Neural cell (in vitro differentiated cells): ENCODE measurements at regions not wholly inside any gene's neighbourhood (a gene's known extent, or its start where the extent isn't known, plus 50 kb on each side); places are given as distances from the start of the nearest gene placed in this dataset.
A peak's percentile ranks its signal among the peaks of the same experiment; 100 is the strongest.

Source experiments
- H2AFZ ChIP-seq: fragments of 200-600, 300-800 bp; sonication (generic), shearing (Covaris generic); 2 replicates; pipeline ENCODE4 v1.6.0; 2014; ENCODE audit warnings: low read depth, mild to moderate bottlenecking, antibody characterized with exemption, low read length, moderate library complexity
- H3F3A ChIP-seq: fragments of 200-600 bp; shearing (Covaris generic); 2 replicates; pipeline ENCODE4 v1.6.1; 2016; ENCODE audit warnings: mild to moderate bottlenecking, moderate library complexity, mixed read lengths, antibody characterized with exemption, low read length; ENCODE audit not compliant: insufficient read depth, poor library complexity, severe bottlenecking
- H3K27ac ChIP-seq: fragments of 200-600, 300-800 bp; sonication (generic), shearing (Covaris generic); 2 replicates; pipeline ENCODE4 v1.5.1; 2014; ENCODE audit warnings: mild to moderate bottlenecking, low read length, moderate library complexity
- H3K27me3 ChIP-seq: fragments of 300-800, 200-600 bp; sonication (generic), shearing (Covaris generic); 2 replicates; pipeline ENCODE4 v1.6.0; 2014; ENCODE audit warnings: mild to moderate bottlenecking, low read depth, low read length, moderate library complexity; ENCODE audit not compliant: insufficient read depth
- H3K36me3 ChIP-seq: fragments of 300-800, 200-600 bp; sonication (generic), shearing (Covaris generic); 2 replicates; pipeline ENCODE4 v1.5.1; 2014; ENCODE audit warnings: mild to moderate bottlenecking, antibody characterized with exemption, low read length, moderate library complexity; ENCODE audit not compliant: insufficient read depth
- H3K4me2 ChIP-seq: fragments of 300-800, 200-600 bp; sonication (generic), shearing (Covaris generic); 2 replicates; pipeline ENCODE4 v1.6.0; 2014; ENCODE audit warnings: mild to moderate bottlenecking, low read length
- H3K4me3 ChIP-seq: fragments of 300-800, 200-600 bp; sonication (generic), shearing (Covaris generic); 2 replicates; pipeline ENCODE4 v1.5.1; 2014; ENCODE audit warnings: mild to moderate bottlenecking, low read length, moderate library complexity
- H3K79me2 ChIP-seq: fragments of 200-600 bp; shearing (Covaris generic); replicated peaks from 2 replicates; pipeline ENCODE4 v1.6.0; 2014; ENCODE audit warnings: mild to moderate bottlenecking, low read length, moderate library complexity; ENCODE audit not compliant: insufficient read depth
- H3K9ac ChIP-seq: fragments of 300-800, 200-600 bp; sonication (generic), shearing (Covaris generic); 2 replicates; pipeline ENCODE4 v1.6.1; 2016; ENCODE audit warnings: mild to moderate bottlenecking, low read length, mixed read lengths
- H3K9me2 ChIP-seq: fragments of 200-600 bp; shearing (Covaris generic); 2 replicates; pipeline ENCODE4 v1.6.1; 2016; ENCODE audit warnings: mild to moderate bottlenecking, low read length, mixed read lengths; ENCODE audit not compliant: insufficient read depth
- H3K9me3 ChIP-seq: fragments of 200-600, 300-800 bp; sonication (generic), shearing (Covaris generic); 2 replicates; pipeline ENCODE4 v1.6.1; 2016; ENCODE audit warnings: mild to moderate bottlenecking, mixed run types, low read length, moderate library complexity, mixed read lengths
- H4K20me1 ChIP-seq: fragments of 200-600 bp; shearing (Covaris generic); 2 replicates; pipeline ENCODE4 v1.6.1; 2016; ENCODE audit warnings: mild to moderate bottlenecking, mixed run types; ENCODE audit not compliant: insufficient read depth
- EP300 ChIP-seq: fragments of 450-650 bp; conservative IDR thresholded peaks from 2 replicates; pipeline ENCODE4 v1.6.1; 2014; ENCODE audit warnings: antibody characterized with exemption, mild to moderate bottlenecking, moderate library complexity; ENCODE audit not compliant: poor library complexity, severe bottlenecking
- EZH2 ChIP-seq: fragments of 200-600, 300-800 bp; shearing (Covaris generic), sonication (generic); IDR thresholded peaks from 2 replicates; pipeline ENCODE4 v1.6.1; 2014; ENCODE audit warnings: antibody characterized with exemption, low read length, borderline replicate concordance, mild to moderate bottlenecking; ENCODE audit not compliant: insufficient read depth, poor library complexity, severe bottlenecking
- MXI1 ChIP-seq: fragments of 450-650 bp; conservative IDR thresholded peaks from 2 replicates; pipeline ENCODE4 v1.6.1; 2014; ENCODE audit warnings: antibody characterized with exemption, mild to moderate bottlenecking; ENCODE audit not compliant: poor library complexity, severe bottlenecking
- POLR2AphosphoS5 ChIP-seq: IDR thresholded peaks from 2 replicates; pipeline ENCODE4 v1.6.1; 2012
- RAD21 ChIP-seq: fragments of 450-650 bp; conservative IDR thresholded peaks from 2 replicates; pipeline ENCODE4 v1.6.1; 2014; ENCODE audit warnings: antibody characterized with exemption, mild to moderate bottlenecking, moderate library complexity
- SMC3 ChIP-seq: fragments of 450-650 bp; conservative IDR thresholded peaks from 2 replicates; pipeline ENCODE4 v1.6.1; 2014; ENCODE audit warnings: antibody characterized with exemption, mild to moderate bottlenecking, moderate library complexity; ENCODE audit not compliant: poor library complexity
- TAF1 ChIP-seq: IDR thresholded peaks from 2 replicates; pipeline ENCODE4 v1.6.1; 2012; ENCODE audit warnings: low read depth
- TF ChIP-seq, protein P1 (sequence below): IDR thresholded peaks from 2 replicates; pipeline ENCODE4 v1.6.1; 2012; ENCODE audit warnings: borderline replicate concordance
- TF ChIP-seq, protein P2 (sequence below): fragments of 450-650 bp; IDR thresholded peaks from 2 replicates; pipeline ENCODE4 v1.5.1; 2014; ENCODE audit warnings: antibody characterized with exemption, mild to moderate bottlenecking, moderate library complexity; ENCODE audit not compliant: poor library complexity, severe bottlenecking

DNA sequence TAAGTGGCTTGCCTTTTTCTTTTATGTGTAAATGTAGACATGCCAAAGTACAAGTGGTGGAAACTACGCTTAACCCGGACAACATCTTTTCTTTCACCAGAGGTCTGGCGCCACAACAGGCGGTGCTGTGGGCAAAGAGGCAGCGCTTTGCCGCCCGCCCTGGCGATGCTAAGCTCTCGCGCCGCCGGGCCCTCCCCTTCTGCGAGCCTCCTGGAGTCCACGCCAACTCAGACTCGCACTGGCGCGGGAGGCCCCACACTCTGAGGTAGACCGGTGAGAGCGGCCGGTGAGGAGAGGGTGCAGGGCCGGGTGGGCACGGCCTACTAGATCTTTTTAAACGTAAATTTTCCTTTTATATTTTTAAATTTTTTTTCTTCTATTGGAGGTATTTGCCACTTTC is 2253.1 kb upstream of the C9orf72 start:
- Histone ChIP-seq H3K79me2 (no peaks in the 10 kb centered on the region), H3K27ac (no peak overlapping the region), H2AFZ (no peak overlapping the region), H3K4me3 (no peak overlapping the region), H4K20me1 (no peaks in the 10 kb centered on the region), H3K36me3 (no peaks in the 10 kb centered on the region), H3K4me2 (no peak overlapping the region), H3K9me3 (peaks cover 5% of the 10 kb centered on the region), H3K9ac (no peak overlapping the region), H3K9me2 (no peaks in the 10 kb centered on the region), H3K27me3 (no peaks in the 10 kb centered on the region), H3F3A (no peaks in the 10 kb centered on the region)
- TF ChIP-seq, protein P1, sequence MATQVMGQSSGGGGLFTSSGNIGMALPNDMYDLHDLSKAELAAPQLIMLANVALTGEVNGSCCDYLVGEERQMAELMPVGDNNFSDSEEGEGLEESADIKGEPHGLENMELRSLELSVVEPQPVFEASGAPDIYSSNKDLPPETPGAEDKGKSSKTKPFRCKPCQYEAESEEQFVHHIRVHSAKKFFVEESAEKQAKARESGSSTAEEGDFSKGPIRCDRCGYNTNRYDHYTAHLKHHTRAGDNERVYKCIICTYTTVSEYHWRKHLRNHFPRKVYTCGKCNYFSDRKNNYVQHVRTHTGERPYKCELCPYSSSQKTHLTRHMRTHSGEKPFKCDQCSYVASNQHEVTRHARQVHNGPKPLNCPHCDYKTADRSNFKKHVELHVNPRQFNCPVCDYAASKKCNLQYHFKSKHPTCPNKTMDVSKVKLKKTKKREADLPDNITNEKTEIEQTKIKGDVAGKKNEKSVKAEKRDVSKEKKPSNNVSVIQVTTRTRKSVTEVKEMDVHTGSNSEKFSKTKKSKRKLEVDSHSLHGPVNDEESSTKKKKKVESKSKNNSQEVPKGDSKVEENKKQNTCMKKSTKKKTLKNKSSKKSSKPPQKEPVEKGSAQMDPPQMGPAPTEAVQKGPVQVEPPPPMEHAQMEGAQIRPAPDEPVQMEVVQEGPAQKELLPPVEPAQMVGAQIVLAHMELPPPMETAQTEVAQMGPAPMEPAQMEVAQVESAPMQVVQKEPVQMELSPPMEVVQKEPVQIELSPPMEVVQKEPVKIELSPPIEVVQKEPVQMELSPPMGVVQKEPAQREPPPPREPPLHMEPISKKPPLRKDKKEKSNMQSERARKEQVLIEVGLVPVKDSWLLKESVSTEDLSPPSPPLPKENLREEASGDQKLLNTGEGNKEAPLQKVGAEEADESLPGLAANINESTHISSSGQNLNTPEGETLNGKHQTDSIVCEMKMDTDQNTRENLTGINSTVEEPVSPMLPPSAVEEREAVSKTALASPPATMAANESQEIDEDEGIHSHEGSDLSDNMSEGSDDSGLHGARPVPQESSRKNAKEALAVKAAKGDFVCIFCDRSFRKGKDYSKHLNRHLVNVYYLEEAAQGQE = no peak
- TF ChIP-seq, protein P2, sequence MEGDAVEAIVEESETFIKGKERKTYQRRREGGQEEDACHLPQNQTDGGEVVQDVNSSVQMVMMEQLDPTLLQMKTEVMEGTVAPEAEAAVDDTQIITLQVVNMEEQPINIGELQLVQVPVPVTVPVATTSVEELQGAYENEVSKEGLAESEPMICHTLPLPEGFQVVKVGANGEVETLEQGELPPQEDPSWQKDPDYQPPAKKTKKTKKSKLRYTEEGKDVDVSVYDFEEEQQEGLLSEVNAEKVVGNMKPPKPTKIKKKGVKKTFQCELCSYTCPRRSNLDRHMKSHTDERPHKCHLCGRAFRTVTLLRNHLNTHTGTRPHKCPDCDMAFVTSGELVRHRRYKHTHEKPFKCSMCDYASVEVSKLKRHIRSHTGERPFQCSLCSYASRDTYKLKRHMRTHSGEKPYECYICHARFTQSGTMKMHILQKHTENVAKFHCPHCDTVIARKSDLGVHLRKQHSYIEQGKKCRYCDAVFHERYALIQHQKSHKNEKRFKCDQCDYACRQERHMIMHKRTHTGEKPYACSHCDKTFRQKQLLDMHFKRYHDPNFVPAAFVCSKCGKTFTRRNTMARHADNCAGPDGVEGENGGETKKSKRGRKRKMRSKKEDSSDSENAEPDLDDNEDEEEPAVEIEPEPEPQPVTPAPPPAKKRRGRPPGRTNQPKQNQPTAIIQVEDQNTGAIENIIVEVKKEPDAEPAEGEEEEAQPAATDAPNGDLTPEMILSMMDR = no peak
- TF ChIP-seq EZH2 = no peak
- no peak for TF ChIP-seq TAF1
- TF ChIP-seq EP300 = no peak
- TF ChIP-seq RAD21 = no peak
- no peak for TF ChIP-seq POLR2AphosphoS5
- no peak for TF ChIP-seq SMC3
- TF ChIP-seq MXI1 = no peak

DNA sequence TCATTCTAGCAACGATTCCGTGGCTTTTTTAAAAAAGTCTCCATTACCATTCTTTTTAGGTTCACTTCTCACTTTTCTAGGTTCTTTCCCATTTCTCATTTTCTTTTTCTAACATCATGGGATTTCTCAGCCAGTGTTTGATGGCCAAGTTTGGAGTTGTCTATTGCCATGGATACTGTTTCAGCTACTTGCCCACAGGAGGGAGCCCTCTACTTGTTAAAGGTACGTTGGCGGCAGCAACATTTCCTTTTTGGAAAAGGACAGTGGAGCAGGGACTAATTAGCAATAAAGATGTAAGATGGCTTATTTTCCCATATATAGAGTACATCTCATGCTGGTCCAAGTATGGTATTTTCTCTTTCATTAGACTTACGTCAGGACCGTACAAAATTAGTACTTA is 2257.5 kb upstream of the C9orf72 start:
- no peak for TF ChIP-seq MXI1
- TF ChIP-seq RAD21 = peak; percentile 75
- TF ChIP-seq SMC3 = peak; percentile 71
- TF ChIP-seq, protein P2 = peak; percentile 73

More for the DNA sequence above, 2257.5 kb upstream of the C9orf72 start:
- Histone ChIP-seq H3K9ac (no peak overlapping the region), H3K79me2 (no peaks in the 10 kb centered on the region), H3K27ac (no peak overlapping the region), H3K9me2 (no peaks in the 10 kb centered on the region), H3F3A (no peaks in the 10 kb centered on the region), H3K27me3 (no peaks in the 10 kb centered on the region), H4K20me1 (no peaks in the 10 kb centered on the region), H2AFZ (no peak overlapping the region), H3K9me3 (peaks cover 5% of the 10 kb centered on the region), H3K36me3 (no peaks in the 10 kb centered on the region), H3K4me2 (no peak overlapping the region), H3K4me3 (no peak overlapping the region)
